ENCODE measurements at regions not wholly inside any gene's neighbourhood (a gene's known extent, or its start where the extent isn't known, plus 50 kb on each side); places are given as distances from the start of the nearest gene placed in this dataset.
"Not testable (repeated sequence)": the region's sequence is repeated elsewhere in the genome, so short reads cannot be mapped to it uniquely, and the experiment has no call there.

DNA sequence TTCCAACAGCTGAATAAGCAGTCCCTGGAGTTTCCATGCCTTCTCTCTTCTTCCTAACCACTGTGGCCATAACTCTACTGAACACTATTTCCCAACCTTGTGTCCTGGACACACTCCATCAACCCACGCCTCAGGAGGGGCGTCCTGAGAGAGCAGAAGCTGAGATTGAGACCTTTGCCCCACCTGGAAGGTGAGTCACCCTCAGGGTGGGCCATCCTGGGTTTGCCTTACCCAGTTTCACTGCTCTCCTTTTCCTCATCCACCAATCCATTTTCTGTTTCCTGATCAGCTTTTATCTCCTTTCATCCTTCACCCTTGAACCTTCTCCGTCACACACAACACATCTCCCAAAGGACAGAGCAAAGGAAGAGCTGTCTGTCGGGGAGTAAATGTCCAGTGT is 91.4 kb downstream of the TMEM130 start:
- DNase-seq = no peak

DNA sequence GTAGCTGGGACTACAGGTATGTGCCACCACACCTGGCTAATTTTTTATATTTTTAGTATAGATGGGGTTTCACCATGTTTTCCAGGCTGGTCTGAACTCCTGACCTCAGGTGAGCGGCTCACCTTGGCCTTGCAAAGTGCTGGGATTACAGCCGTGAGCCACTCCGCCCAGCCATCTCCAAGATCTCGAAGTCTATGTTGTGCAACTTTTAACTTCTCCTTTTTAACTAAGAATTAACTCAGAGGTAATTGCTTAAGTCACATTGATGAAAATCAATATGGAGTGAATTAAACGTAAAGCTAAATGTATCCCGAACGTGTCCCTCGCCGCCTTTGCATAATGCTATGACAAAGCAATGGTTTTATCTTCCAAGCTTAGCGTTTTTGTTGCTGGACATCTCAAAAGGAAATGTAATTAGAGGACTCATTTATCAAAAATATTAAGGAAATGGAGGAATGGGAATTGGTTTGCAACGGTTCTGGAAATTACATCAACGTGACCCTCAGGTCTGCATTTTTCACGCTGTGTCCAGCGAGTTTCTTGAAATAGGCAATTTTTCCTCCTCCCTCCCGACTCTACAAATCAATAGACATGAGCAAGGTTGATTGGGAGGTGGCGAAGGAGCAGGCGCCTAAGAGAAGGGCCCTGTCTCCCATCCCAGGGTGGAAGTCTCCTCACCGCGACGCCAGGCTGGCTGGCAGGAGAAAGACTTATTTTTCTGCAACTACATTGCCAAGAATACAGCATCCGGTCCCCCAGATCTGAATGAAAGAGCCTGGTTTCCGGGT is 89.8 kb downstream of the TMEM130 start:
- no peak for DNase-seq

DNA sequence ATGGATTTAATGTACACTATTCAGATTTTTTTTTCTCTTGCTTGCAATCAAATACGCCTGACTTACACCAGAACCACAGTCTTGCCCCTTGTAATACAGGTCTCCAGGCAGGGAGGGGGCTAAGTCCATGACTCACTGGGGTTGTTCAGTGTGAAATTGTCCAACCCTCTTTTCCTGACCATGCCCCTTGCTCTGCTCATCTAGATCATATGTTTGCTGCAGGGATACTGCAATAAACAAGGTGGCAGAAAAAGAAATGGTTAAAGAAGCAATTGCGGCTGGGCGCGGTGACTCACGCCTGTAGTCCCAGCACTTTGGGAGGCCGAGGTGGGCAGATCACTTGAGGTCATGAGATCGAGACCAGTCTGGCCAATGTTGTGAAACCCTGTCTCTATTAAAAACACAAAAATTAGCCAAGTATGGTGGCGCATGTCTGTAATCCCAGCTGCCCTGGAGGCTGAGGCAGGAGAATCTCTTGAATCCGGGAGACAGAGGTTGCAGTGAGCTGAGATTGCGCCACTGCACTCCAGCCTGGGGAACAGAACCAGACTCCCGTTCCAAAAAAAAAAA is 85.5 kb downstream of the TMEM130 start:
- no peak for DNase-seq

DNA sequence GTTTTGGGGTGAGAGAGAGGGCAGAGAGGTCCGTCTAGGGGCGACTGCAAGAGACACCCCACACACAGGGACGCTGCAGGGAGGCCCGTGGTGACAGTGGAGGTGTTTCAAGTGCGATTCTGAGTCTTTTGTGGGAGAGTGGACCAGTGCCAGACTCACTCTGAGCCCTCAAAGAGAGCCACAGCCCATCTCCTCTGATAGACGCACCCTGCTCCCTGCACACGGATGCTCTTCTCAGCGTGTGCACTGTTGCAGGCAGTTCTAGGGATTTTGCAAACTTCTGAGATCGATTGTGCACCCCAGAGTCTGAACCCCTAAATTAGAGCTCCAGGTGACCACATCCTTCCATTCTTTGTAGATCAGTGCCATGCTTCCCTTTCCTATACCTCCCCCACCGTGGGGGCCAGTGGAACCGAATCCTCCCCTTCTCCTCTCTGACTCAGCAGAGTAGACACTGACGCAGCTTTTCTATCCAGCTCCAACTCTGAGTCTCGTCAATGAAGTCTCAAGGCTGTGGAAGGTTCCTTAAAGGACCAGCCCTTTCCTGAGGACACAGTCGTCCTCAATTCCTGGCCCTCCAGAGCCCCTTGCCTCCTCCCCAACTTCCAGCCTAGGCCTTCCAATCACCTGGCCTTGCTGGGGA is 83.8 kb downstream of the TMEM130 start:
- DNase-seq = no peak

DNA sequence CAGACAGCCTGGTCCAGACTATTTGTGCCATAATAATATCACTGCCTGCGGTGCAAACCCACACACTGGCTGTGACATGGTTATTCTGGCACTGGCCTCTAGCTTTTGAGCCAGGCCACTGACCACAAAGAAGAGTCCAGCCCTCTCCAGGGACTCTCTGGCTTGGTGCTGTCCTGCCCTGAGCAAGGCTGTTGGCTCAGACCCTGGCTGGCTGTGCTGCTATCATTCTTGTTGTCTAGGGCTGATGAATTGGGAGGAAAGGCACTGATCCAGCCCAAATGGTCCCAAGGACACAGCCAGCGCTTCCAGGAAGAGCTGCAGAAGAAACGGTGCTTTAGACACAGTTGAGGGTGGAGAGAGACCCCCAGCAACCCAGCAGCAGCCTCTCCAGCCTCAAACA is 80.8 kb downstream of the TMEM130 start:
- DNase-seq = no peak

DNA sequence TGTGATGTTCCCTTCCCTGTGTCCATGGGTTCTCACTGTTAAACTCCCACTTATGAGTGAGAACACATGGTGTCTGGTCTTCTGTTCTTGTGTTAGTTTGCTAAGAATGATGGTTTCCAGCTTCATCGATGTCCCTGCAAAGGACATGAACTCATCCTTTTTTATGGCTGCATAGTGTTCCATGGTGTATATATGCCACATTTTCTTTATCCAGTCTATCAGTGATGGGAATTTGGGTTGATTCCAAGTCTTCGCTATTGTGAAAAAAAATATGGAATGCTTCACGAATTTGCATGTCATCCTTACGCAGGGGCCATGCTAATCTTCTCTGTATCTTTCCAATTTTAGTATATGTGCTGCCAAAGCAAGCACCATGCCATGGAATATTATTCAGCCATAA is 75.4 kb downstream of the TMEM130 start:
- not testable (repeated sequence) for DNase-seq

DNA sequence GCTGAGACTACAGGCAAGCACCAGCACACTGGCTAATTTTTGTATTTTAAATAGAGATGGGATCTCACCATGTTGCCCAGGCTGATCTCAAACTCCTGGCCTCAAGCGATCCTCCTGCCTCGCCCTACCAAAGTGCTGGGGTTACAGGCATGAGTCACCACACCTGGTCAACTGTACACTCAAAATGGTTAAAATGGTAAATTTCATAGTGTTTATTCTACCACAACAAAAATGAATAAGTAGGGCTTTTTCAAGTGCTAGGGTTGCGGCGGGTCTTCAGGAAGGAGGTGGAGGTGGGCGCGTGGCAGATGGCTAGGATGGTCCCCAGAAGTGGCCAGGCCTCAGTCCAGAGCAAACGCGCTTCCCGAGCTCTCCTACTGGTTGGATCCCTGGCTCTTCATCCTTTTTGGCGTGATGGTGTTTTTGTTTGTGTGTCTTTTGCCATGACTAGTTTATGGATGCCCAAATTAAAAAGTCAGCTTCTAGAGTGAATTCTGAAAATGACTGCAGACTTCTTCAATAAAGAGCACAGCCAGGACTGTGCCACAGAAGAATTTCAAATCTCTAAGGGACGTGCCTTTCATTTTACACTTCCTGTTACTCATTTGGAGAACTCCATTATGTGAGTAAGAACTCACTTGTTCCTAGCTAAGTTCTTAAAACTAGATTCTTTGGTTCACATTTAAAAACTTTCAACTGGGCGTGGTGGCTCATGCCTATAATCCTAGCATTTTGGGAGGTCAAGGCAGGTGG is 73.9 kb downstream of the TMEM130 start:
- no peak for DNase-seq
